CD14-positive monocyte (primary cell): ENCODE measurements at regions not wholly inside any gene's neighbourhood (a gene's known extent, or its start where the extent isn't known, plus 50 kb on each side); places are given as distances from the start of the nearest gene placed in this dataset.

Experiments
- DNase-seq, 3 donors: peaks; one replicate each; pipeline ENCODE4 v3.0.0-alpha.2; 2011 to 2022
- H2AFZ ChIP-seq: 2 replicates; pipeline ENCODE4 v1.6.0; 2012; ENCODE audit warnings: mild to moderate bottlenecking, low read depth, low read length, inconsistent platforms; ENCODE audit not compliant: insufficient read depth, poor library complexity, severe bottlenecking
- H3K27ac ChIP-seq, 2 donors: 1 replicate in 1 of 2; 2 replicates in 1 of 2; pipeline ENCODE4 v1.5.1; 2012 to 2013; ENCODE audit warnings: low read length in 2 of 2, control low read depth in 1 of 2, inconsistent platforms in 1 of 2, low read depth in 1 of 2, mild to moderate bottlenecking in 1 of 2
- H3K27me3 ChIP-seq, 2 donors: one replicate each; pipeline versions ENCODE4 v1.6.0 to v1.6.1; 2011 to 2013; ENCODE audit warnings: low read length in 2 of 2; ENCODE audit not compliant: control insufficient read depth in 2 of 2, insufficient read depth in 2 of 2
- H3K36me3 ChIP-seq, 2 donors: replicated peaks in 1 of 2; 1 replicate in 1 of 2; 2 replicates in 1 of 2; pipeline versions ENCODE4 v1.5.1 to v1.6.1; 2012 to 2013; ENCODE audit warnings: low read length in 2 of 2, control low read depth in 1 of 2, inconsistent platforms in 1 of 2, mild to moderate bottlenecking in 1 of 2; ENCODE audit not compliant: insufficient read depth in 2 of 2, control insufficient read depth in 1 of 2
- H3K4me1 ChIP-seq, 2 donors: 1 replicate in 1 of 2; 2 replicates in 1 of 2; pipeline versions ENCODE4 v1.5.1 to v1.6.1; 2012 to 2013; ENCODE audit warnings: low read length in 2 of 2, control low read depth in 1 of 2, inconsistent platforms in 1 of 2, mild to moderate bottlenecking in 1 of 2, moderate library complexity in 1 of 2; ENCODE audit not compliant: insufficient read depth in 2 of 2, control insufficient read depth in 1 of 2
- H3K4me2 ChIP-seq: replicated peaks from 2 replicates; pipeline ENCODE3; 2012; ENCODE audit warnings: low read length, moderate library complexity, mild to moderate bottlenecking; ENCODE audit not compliant: poor library complexity, severe bottlenecking; ENCODE audit errors: extremely low read depth
- H3K4me3 ChIP-seq, 3 experiments: fragments of 200-600 bp in 1 of 3; sonication (generic) in 1 of 3; replicated peaks in 1 of 3; 1 replicate in 2 of 3; 2 replicates in 1 of 3; pipeline ENCODE4 v1.5.1; 2011 to 2013; ENCODE audit warnings: low read length in 3 of 3, mild to moderate bottlenecking in 3 of 3, control low read depth in 2 of 3, low read depth in 2 of 3, inconsistent platforms in 1 of 3, moderate library complexity in 1 of 3
- H3K79me2 ChIP-seq: 2 replicates; pipeline ENCODE4 v1.6.0; 2012; ENCODE audit warnings: mild to moderate bottlenecking, control low read depth, inconsistent platforms, low read length, moderate library complexity; ENCODE audit not compliant: insufficient read depth
- H3K9ac ChIP-seq: 2 replicates; pipeline ENCODE4 v1.6.0; 2017; ENCODE audit warnings: low read length, mild to moderate bottlenecking; ENCODE audit not compliant: insufficient read depth, poor library complexity, severe bottlenecking
- H3K9me3 ChIP-seq, 2 donors: replicated peaks in 1 of 2; 1 replicate in 1 of 2; 2 replicates in 1 of 2; pipeline versions ENCODE4 v1.5.1 to v1.6.1; 2012 to 2013; ENCODE audit warnings: low read length in 2 of 2, control low read depth in 1 of 2; ENCODE audit not compliant: control insufficient read depth in 1 of 2, insufficient read depth in 1 of 2
- H4K20me1 ChIP-seq: 2 replicates; pipeline ENCODE4 v1.6.0; 2012; ENCODE audit warnings: mild to moderate bottlenecking, low read length, control low read depth, moderate library complexity; ENCODE audit not compliant: insufficient read depth
- H3K27ac Mint-ChIP-seq, 7 donors: one replicate each; pipeline ENCODE4 v1.8.0; 2020; ENCODE audit warnings: mild to moderate bottlenecking in 7 of 7, mixed read lengths in 7 of 7, moderate library complexity in 6 of 7, inconsistent platforms in 2 of 7
- H3K27me3 Mint-ChIP-seq, 3 donors: one replicate each; pipeline ENCODE4 v1.8.0; 2021 to 2022; ENCODE audit warnings: low read depth in 3 of 3, mild to moderate bottlenecking in 3 of 3, mixed read lengths in 3 of 3, moderate library complexity in 3 of 3, inconsistent platforms in 1 of 3
- H3K36me3 Mint-ChIP-seq, 2 donors: one replicate each; pipeline ENCODE4 v1.8.0; 2020; ENCODE audit warnings: mixed read lengths in 2 of 2, inconsistent platforms in 1 of 2, mild to moderate bottlenecking in 1 of 2
- H3K4me1 Mint-ChIP-seq: one replicate; pipeline ENCODE4 v1.8.0; 2020; ENCODE audit warnings: mild to moderate bottlenecking, mixed read lengths
- H3K4me3 Mint-ChIP-seq, 2 donors: one replicate each; pipeline ENCODE4 v1.8.0; 2020; ENCODE audit warnings: mild to moderate bottlenecking in 2 of 2, mixed read lengths in 2 of 2, moderate library complexity in 1 of 2
- H3K9me3 Mint-ChIP-seq, 7 donors: one replicate each; pipeline ENCODE4 v1.8.0; 2020 to 2022; ENCODE audit warnings: mixed read lengths in 7 of 7, mild to moderate bottlenecking in 6 of 7, moderate library complexity in 6 of 7, inconsistent platforms in 2 of 7
- CTCF ChIP-seq: fragments of 200-600 bp; IDR thresholded peaks from one replicate; pipeline ENCODE4 v1.8.0; 2022; ENCODE audit warnings: antibody characterized with exemption, mild to moderate bottlenecking
- WGBS: methylation state at CpG from one replicate; pipeline ENCODE4 v1.1.5; 2013; ENCODE audit warnings: missing lambda C conversion rate; ENCODE audit not compliant: insufficient coverage; 5-methylcytosine and 5-hydroxymethylcytosine counted together
- intact Hi-C, 2 donors: fragments of 100-400 bp; cut with micrococcal nuclease; formaldehyde crosslinking; loops; one replicate each; pipeline versions ENCODE4 v1.15.0 to v1.15.1; 2023

- peaks cover 0 to 2% (median 0%) of the 10 kb centered on the region in 3 donors for H3K27me3 Mint-ChIP-seq
- H2AFZ ChIP-seq, result no peak overlapping the region
- H3K9ac ChIP-seq, result no peak overlapping the region
- no peak overlapping the region for H3K4me2 ChIP-seq
- H3K27ac ChIP-seq, result no peak overlapping the region
- H3K4me1 ChIP-seq, result no peaks in the 10 kb centered on the region
- no peak overlapping the region for H3K4me3 Mint-ChIP-seq
- no peaks in the 10 kb centered on the region for H3K4me1 Mint-ChIP-seq
- no peaks in the 10 kb centered on the region for H3K79me2 ChIP-seq
- DNase-seq, result no peak
- no peak overlapping the region for H3K4me3 ChIP-seq
- intact Hi-C loops, result no loop called here
- no peak overlapping the region for H3K27ac Mint-ChIP-seq
- no peak for TF ChIP-seq CTCF
- H3K9me3 Mint-ChIP-seq, result peaks cover 0 to 7% (median 5%) of the 10 kb centered on the region in 7 donors
- H4K20me1 ChIP-seq, result no peaks in the 10 kb centered on the region
- H3K36me3 ChIP-seq, result no peaks in the 10 kb centered on the region
- H3K9me3 ChIP-seq, result no peaks in the 10 kb centered on the region
- H3K27me3 ChIP-seq, result no peaks in the 10 kb centered on the region
- H3K36me3 Mint-ChIP-seq, result no peaks in the 10 kb centered on the region
Observed at GRCh38 chr1:193712392-193712791, 526.0 kb upstream of the B3GALT2 start.

GRCh38 chr1:193709607-193710006 lies 523.2 kb upstream of the B3GALT2 start:
- Histone ChIP-seq H3K36me3 (no peaks in the 10 kb centered on the region), H3K27me3 (no peaks in the 10 kb centered on the region)

More at GRCh38 chr1:193709607-193710006, 523.2 kb upstream of the B3GALT2 start:
- H3K9me3 ChIP-seq, result no peaks in the 10 kb centered on the region
- no peaks in the 10 kb centered on the region for H3K79me2 ChIP-seq
- H4K20me1 ChIP-seq, result no peaks in the 10 kb centered on the region
- H3K9ac ChIP-seq, result no peak overlapping the region
- Mint-ChIP-seq H3K4me1 (no peaks in the 10 kb centered on the region), H3K27ac (no peak overlapping the region), H3K9me3 (peaks cover 0 to 8% (median 2%) of the 10 kb centered on the region in 7 donors), H3K36me3 (no peaks in the 10 kb centered on the region), H3K27me3 (peaks cover 0 to 2% (median 0%) of the 10 kb centered on the region in 3 donors), H3K4me3 (no peak overlapping the region)
- H3K4me1 ChIP-seq, result no peaks in the 10 kb centered on the region
- no peak overlapping the region for H2AFZ ChIP-seq
- H3K4me3 ChIP-seq, result no peak overlapping the region
- TF ChIP-seq CTCF, result no peak
- no CpG with 5 or more reads among the region's 1 CpG for WGBS
- H3K4me2 ChIP-seq, result no peak overlapping the region
- DNase-seq, result no peak
- no peak overlapping the region for H3K27ac ChIP-seq
- intact Hi-C loops, result no loop called here
